SK-N-MC (cell line): ENCODE measurements at regions not wholly inside any gene's neighbourhood (a gene's known extent, or its start where the extent isn't known, plus 50 kb on each side); places are given as distances from the start of the nearest gene placed in this dataset.

ENCODE experiments used
- FOXP2 ChIP-seq: optimal IDR thresholded peaks from 2 replicates; pipeline ENCODE3; 2011; ENCODE audit warnings: mild to moderate bottlenecking, moderate library complexity; ENCODE audit not compliant: insufficient read depth; ENCODE audit errors: extremely low read length, control extremely low read depth
- POLR2AphosphoS5 ChIP-seq: IDR thresholded peaks from 2 replicates; pipeline ENCODE4 v1.6.1; 2012; ENCODE audit warnings: mild to moderate bottlenecking, low read depth, low read length, borderline replicate concordance

GRCh38 chr6:18584372-18584771, 197.2 kb downstream of the RNF144B start:
- TF ChIP-seq POLR2AphosphoS5 (no peak), FOXP2 (no peak)
